Thyroid gland (tissue), 4 donors: ENCODE measurements at regions not wholly inside any gene's neighbourhood (a gene's known extent, or its start where the extent isn't known, plus 50 kb on each side); places are given as distances from the start of the nearest gene placed in this dataset.

Experiments
- CTCF ChIP-seq, 6 experiments: fragments of 200-600 bp in 3 of 6; fragments of 450-650 bp in 3 of 6; sonication (generic) in 3 of 6; IDR thresholded peaks; one replicate each; pipeline ENCODE4 v1.5.1; 2016 to 2019; ENCODE audit warnings: antibody characterized with exemption in 6 of 6, mild to moderate bottlenecking in 2 of 6, inconsistent platforms in 1 of 6, moderate library complexity in 1 of 6
- POLR2A ChIP-seq, 2 donors: fragments of 450-650 bp; IDR thresholded peaks; one replicate each; pipeline ENCODE4 v1.6.1; 2017; ENCODE audit warnings: antibody characterized with exemption in 2 of 2, mild to moderate bottlenecking in 2 of 2, moderate library complexity in 1 of 2

GRCh38 chr10:3407208-3407607, 234.6 kb upstream of the PITRM1 start:
- TF ChIP-seq CTCF (IDR thresholded peaks at IDR 0.05) (no peak), POLR2A (IDR thresholded peaks at IDR 0.05) (no peak)
